ENCODE measurements at regions not wholly inside any gene's neighbourhood (a gene's known extent, or its start where the extent isn't known, plus 50 kb on each side); places are given as distances from the start of the nearest gene placed in this dataset.

DNA sequence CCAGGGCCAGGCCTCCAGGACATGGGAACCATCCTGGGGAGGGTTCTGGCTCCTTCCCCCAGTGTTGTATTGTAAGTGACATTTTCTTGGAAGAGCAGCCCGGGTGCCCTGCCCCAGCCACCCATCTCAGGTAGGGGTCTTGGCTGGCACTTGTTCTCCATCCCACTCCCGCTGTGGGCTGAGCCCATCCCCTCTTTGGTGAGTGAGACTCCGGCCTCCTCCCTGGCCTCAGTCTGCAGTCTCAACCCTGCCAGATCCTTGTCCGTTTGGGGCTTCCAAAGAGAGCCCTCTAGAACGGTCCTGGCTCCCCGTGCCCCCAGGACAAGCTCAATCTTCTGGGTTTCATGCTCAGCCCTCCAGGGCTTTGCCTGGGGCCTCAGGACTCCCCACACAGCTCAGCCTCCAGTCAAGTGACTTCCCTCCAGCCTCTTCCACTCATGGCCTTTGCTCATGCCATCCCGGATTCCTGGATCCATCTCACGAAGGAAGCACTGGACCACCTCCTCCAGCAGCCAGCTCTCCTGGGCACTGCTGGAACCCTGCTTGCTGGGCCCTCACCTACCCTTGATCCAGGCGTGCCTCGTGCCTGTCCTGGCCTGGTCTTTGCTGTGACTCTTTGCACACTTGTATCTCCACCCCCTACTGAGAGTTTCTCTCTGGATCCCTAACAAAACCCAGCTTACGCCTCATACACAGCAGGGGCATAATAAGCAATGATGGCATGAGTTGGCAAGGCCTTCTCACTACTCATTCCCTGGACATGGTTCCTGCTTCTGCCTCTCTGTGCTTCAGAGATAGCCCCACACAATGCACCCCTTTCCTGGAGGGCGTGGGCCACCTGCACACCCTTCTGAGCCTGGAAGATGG is 297.4 kb upstream of the RTL1 start:
- TF ChIP-seq, protein P1, sequence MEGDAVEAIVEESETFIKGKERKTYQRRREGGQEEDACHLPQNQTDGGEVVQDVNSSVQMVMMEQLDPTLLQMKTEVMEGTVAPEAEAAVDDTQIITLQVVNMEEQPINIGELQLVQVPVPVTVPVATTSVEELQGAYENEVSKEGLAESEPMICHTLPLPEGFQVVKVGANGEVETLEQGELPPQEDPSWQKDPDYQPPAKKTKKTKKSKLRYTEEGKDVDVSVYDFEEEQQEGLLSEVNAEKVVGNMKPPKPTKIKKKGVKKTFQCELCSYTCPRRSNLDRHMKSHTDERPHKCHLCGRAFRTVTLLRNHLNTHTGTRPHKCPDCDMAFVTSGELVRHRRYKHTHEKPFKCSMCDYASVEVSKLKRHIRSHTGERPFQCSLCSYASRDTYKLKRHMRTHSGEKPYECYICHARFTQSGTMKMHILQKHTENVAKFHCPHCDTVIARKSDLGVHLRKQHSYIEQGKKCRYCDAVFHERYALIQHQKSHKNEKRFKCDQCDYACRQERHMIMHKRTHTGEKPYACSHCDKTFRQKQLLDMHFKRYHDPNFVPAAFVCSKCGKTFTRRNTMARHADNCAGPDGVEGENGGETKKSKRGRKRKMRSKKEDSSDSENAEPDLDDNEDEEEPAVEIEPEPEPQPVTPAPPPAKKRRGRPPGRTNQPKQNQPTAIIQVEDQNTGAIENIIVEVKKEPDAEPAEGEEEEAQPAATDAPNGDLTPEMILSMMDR (conservative IDR thresholded peaks at IDR 0.05; ENCODE audit: low read depth, low read length): no peak
- no peak for TF ChIP-seq POLR2A (IDR thresholded peaks at IDR 0.05; ENCODE audit: low read depth, low read length)
- no peak for TF ChIP-seq SMC3 (IDR thresholded peaks at IDR 0.05; ENCODE audit: low read depth, low read length)
- TF ChIP-seq MAZ (IDR thresholded peaks at IDR 0.05; ENCODE audit: borderline replicate concordance, low read depth, low read length): no peak
- TF ChIP-seq, protein P2, sequence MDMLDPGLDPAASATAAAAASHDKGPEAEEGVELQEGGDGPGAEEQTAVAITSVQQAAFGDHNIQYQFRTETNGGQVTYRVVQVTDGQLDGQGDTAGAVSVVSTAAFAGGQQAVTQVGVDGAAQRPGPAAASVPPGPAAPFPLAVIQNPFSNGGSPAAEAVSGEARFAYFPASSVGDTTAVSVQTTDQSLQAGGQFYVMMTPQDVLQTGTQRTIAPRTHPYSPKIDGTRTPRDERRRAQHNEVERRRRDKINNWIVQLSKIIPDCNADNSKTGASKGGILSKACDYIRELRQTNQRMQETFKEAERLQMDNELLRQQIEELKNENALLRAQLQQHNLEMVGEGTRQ (IDR thresholded peaks at IDR 0.05; ENCODE audit: low read depth, low read length): no peak
- TF ChIP-seq CHD1 (IDR thresholded peaks at IDR 0.05; ENCODE audit: low read depth, low read length): no peak
- no peak for TF ChIP-seq RFX5 (IDR thresholded peaks at IDR 0.05; ENCODE audit: low read depth, low read length)
- TF ChIP-seq MXI1 (IDR thresholded peaks at IDR 0.05; ENCODE audit: borderline replicate concordance, low read depth, low read length): no peak
- no peak for TF ChIP-seq FOS (IDR thresholded peaks at IDR 0.05; ENCODE audit: low read depth, low read length)
- no peak for TF ChIP-seq RAD21 (IDR thresholded peaks at IDR 0.05; ENCODE audit: low read length)
- TF ChIP-seq MAFK (IDR thresholded peaks at IDR 0.05; ENCODE audit: low read depth, low read length): no peak
